H4 (cell line): ENCODE measurements at regions not wholly inside any gene's neighbourhood (a gene's known extent, or its start where the extent isn't known, plus 50 kb on each side); places are given as distances from the start of the nearest gene placed in this dataset.
"Not testable (repeated sequence)": the region's sequence is repeated elsewhere in the genome, so short reads cannot be mapped to it uniquely, and the experiment has no call there.

Experiments
- DNase-seq: peaks from one replicate; pipeline ENCODE4 v3.0.0-alpha.2; 2015; ENCODE audit warnings: low spot score

DNA sequence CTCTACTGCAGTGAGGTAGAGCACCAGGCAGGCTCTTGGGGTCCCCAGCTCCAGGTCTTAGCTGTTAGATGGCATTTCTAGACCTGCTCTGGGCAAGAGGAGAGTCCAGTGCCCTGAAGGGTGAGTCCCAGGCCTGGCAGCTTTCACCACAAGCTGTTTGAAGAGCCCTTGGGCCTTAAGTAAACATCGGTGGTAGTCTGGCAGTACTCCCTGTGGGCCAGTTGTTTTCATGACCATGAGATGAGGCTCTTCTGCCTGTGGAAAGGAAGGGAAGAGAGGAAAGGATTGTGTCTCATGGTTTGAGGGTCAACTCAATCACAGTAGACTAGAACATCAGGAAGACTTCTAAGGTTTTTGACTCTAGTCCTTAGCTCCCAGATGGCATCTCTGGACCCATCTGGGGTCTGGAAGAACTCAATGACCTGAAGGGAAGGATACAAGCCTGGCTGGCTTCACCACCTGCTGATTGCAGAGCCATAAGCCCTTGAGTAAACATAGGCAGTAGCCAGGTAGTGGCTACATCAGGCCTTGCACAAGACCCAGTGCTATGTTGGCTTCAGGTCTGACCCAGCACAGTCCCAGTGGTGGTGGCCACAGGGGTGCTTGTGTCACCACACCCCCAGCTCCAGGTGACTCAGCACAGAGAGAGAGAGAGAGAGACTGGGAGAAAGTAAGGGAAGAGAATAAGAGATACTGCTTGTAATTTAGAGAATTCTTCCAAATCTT lies 114.3 kb upstream of the PCSK5 start:
- no peak for DNase-seq

DNA sequence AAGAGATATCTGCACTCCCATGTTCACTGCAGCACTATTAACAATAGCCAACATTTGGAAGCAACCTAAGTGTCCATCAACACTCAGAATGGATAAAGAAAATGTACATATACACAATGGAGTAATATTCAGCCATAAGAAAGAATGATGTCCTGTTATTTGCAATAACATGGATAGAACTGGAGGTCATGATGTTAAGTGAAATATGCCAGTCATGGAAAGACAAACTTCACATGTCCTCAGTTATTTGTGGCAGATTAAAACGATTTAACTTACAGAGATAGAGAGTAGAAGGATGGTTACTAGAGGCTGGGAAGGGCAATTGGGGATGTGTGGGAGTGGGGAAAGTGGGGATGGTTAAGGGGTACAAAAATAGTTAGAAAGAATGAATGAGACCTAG lies 110.3 kb upstream of the PCSK5 start:
- DNase-seq: no peak

DNA sequence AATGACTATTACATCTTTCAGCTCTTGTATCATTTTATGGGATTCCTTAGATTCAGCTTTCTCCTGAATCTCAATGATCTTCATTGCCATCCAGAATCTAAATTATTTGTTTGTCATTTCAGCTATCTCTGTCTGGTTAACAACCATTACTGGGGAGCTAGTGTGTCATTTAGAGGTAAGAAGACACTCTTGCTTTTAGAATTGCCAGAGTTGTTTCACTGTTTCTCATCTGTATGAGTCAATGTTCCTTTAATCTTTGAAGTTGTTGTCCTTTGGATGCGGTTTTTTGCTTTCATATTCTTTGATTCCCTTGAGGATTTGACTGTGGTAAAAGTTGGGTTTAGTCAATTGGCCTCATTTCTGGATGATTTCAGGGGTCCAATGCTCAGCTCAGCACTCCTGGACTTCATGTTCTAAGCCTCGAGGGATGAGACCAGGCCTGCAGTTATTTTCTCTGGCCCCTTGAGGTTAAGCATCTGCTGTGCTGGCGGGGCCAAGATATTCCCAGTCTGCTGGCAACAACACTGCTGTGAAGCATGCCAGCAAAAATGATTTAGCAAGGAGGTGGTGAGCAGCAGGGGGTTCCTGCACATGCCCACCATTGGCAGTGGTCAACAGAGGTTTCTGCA lies 102.4 kb upstream of the PCSK5 start:
- peak; percentile 16 for DNase-seq

DNA sequence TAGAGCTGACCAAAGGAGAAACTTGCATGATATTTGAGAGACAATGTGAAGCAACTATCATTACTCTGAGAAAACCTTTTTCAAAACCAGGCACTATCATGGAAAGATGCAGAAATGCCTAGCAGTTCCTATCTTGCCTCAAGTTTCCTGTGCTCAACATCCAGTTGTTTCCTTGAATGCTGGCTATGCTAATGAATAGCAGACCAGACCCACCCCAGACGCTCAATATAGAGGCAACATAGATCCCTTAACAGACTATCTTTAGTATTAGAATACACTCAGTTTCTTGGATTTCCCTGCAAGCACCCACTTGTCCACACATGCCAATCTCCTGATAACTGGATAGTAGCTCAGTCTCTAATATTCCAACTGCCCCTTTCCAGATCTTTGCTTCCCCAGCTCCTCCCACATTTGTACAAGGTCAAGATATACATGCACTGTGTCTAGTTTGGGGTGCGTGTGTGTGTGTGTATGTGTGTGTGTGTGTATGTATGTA lies 93.3 kb upstream of the PCSK5 start:
- DNase-seq: no peak

DNA sequence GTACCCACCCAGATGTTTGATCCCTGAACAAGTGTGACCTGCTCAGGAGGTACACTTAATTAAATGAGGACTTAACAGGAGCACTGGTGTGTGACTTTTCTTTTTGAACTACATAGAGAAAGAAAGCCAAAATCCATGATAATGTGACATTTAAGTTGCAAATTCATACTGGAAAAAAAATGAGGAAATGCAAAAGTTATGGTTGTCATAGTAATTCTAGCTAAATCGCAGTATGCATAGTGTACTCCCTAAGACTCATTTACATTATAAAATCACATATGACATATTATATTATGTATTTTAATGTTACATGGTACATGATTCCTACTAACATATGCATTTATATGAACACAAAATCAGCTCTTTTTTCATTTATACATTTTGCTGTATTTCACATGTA lies 92.0 kb upstream of the PCSK5 start:
- no peak for DNase-seq

DNA sequence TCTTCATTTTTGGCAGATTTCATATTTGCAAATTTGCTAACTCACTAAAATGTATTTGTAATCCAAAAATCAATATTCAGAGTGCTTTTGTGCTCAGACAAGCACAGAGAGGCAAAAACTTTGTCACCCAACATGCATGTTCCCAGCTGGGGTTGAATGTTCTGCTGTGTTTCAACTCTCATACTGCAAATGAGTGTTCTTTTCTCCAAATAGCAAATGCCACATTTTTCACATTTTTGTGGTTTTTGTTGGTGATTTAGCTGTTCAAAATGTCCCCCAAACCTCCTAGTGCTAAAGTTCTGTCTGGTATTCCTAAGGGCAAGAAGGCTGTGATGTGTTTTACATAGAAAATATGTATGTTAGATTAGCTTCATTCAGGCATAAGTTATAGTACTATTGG lies 87.3 kb upstream of the PCSK5 start:
- DNase-seq: peak; percentile 17

DNA sequence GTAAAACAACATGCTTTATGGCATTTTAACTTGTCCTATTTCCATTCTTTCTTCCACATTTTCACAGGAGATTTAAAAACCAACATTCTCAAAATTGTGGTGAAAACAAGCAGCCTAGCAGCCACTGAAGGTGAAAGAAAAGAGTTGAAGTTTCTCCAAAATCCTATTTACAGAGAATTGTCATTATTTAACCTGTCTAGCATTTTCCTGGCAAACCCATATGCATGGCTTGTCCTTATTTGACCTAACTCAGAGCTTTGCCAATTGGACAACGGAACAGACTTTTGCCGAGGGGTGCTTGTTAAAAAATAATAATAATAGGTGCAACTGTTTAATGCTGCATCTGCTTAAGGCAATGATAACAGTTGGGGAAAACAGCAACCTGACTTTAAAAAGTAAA lies 80.4 kb upstream of the PCSK5 start:
- no peak for DNase-seq

DNA sequence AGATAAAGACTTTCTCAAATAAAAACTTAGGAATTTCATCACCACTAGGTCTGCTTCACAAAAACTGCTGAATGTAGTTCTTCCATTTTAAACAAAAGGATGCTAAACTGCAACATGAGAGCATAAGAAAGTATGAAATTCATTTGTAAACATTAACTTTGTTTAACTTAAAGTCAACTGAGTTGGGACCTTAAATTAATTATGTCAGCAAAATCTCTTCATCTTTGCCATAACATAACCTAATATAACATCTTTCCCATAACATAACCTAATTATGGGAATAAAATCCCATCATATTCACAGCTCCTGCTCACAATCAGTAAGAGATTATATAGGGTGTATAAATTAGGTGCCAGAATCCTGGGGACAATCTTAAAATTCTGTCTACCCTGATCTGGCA lies 78.8 kb upstream of the PCSK5 start:
- no peak for DNase-seq

DNA sequence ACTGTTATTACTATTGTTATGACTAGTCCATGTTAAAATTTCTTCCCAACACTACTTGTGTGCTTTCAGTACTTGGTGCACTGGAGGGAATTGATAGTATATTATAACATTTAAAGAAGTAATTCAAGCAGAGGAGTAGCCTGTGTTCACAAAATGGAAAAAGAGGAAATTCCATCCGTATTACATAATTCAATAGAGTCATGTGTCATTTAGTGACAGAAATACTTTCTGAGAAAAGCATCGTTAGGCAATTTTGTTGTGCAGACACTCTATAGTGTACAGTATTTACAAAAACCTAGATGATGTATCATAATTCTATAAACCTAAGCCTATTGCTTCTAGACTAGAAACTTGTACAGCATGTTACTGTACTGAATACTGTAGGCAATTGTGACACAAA lies 78.3 kb upstream of the PCSK5 start:
- DNase-seq: no peak

DNA sequence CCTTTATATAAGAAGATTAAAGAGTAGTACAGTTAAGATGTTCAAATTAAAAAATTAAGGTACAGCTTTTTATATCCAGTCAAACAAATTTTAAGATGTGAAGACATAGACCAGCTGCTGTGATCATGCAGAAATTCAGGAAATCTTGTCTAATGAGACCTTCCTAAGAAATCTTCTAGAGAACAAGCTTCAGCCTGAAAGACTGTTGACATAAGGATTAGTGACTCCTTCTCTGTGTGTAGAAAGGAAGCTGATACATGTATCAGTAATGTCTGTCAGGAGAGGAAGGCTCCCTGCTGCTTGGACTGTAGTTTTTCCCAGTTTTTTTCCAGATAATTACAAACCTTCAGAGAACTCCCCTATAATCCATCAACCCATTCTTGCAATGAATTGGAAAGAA lies 75.8 kb upstream of the PCSK5 start:
- DNase-seq: no peak

DNA sequence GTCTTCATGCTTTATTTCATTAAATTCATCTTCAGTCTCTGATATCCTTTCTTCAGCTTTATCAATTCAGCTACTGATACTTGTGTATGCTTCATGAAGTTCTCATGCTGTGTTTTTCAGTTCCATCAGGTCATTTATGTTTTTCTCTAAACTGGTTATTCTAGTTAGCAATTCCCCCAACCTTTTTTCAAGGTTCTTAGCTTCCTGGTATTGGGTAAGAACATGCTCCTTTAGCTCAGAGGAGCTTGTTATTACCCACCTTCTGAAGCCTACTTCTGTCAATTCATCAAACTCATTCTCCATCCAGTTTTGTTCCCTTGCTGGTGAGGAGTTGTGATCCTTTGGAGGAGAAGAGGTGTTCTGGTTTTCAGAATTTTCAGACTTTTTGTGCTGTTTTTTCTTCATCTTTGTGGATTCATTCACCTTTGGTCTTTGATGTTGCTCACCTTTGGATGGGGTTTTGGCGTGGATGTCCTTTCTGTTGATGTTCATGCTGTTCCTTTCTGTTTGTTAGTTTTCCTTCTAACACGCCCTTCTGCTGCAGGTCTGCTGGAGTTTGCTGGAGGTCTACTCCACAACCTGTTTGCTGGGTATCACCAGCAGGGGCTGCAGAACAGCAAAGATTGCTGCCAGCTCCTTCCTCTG lies 69.9 kb upstream of the PCSK5 start:
- not testable (repeated sequence) for DNase-seq

DNA sequence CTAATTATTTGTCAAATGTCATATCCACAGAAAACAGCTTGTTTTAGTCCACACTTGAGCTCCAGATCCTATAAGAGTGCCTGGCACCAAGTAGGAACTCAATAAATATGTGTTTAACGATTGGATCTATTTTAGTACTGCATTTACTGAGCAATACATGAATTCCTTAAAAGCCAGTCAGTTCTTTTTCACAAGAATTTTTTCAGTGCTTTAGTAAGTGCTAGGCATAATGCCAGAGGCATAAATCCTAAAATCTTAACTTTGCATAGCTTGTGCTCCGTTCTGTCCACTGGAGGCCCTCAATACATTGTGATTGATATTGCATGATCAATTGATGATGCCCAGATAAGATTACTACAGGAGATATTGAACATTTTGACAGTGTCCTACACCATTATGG lies 67.3 kb upstream of the PCSK5 start:
- no peak for DNase-seq

DNA sequence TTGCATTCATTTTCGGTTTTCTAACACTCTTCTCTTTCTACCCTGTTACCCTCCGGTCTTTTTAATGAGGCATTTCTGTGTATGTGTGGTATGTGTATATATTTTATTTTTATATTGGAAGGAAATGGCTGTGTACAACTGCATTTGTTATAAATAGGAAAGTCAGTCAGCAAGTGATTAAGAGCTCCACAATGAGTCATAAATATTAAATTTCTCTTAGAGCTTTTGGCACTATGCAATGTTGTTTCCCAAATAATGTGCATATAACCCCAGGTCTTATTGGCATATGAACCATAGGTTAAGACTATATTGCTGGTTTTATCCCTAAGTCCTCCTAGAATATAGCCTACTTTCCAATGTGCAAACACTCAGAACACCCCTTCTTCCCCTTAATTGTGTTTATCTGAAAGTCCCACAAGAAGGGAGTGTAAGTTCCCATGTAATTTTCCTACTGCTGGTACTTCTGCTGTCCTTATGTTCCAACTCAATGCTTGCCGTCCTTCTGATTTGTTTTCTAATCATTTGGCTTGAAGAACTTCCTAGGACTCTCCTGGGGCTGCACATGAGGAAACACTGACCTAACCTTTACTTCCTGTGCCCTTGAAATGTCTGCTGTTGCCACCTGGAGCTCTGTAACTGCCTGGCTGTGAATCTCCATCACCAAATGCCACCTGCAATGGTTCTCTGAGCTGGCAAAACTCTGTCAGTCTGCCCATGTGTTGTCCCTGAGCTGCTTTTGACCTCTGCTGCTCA lies 65.5 kb upstream of the PCSK5 start:
- no peak for DNase-seq

DNA sequence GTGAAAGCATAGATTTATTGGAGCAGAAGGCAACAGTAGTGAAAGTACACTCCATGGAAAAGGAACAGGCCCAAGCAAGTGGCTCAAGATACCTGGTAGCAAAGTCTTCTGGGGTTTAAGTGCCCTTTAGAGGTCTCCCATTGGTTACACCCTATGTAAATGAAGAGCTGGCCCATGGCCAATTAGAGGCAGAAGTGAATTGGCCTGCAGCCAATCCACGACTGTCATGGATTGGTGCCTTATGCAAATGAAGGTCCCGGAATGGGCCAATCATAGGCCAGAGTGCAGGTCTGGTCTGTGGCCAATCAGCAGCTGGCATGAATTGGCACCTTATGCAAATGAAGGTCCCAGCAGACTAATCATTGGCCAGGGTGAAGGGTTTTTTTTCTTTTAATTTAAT lies 64.2 kb upstream of the PCSK5 start:
- DNase-seq: no peak

DNA sequence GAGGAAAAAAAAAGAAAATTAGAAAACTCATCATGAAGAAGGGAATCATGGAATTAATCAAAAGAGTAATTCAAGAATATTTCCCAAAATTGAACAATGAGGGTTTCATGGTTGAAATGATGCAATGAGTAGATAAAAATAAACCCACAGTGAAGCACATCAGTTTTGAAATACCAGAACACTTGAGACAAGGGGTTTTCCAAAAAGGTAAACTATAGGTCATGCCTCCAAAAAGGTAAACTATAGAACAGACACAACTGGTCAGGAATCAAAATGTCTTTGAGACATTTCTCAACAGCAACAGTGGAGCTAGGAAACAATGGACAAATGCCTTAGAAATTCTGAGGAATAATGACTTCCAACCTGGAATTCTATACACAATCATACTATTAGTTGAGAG lies 60.2 kb upstream of the PCSK5 start:
- no peak for DNase-seq

DNA sequence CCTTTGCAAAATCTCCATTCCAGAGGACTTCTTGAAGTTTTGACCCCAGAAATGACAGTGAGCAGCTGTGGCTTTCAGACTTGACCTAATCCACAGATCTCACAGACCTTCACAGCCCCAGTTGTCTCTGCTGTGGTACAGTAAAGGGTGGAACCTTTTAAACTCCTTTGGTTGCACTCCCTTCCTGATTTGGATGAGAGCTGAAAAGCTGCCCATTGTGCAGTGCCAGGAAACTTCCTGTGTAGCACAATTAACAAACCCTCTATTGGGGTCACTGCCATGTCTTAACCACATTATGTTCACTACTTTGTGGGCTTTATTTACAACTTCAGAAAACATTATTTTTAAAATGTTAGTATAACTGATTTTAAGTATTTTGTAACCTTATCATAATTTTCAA lies 56.7 kb upstream of the PCSK5 start:
- DNase-seq: no peak

DNA sequence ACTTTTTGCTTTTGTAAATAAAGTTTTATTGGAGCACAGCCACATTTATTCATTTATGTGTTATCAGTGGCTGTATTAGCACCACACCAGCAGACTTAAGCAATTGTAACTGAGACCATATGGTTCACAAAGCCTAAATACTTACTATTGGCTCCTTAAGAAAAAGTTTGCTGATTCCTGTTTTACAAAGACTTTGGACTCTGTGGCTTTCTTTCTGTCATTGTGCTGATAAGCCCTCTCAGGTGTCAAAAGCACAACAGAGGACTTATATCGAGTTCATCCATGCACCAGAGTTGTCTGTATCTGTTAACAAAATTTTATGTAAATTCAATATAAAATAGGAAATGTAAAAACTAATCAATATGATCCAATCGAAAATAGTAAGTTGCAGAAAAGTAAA lies 55.6 kb upstream of the PCSK5 start:
- no peak for DNase-seq
